ENCODE measurements at regions not wholly inside any gene's neighbourhood (a gene's known extent, or its start where the extent isn't known, plus 50 kb on each side); places are given as distances from the start of the nearest gene placed in this dataset.

- TF ChIP-seq CTCF (IDR thresholded peaks at IDR 0.05) (no peak), EZH2 (IDR thresholded peaks at IDR 0.05; ENCODE audit: borderline replicate concordance, insufficient read depth, low read depth, low read length, poor library complexity, severe bottlenecking) (no peak)
Measured at GRCh38 chr3:94472511-94472910, 409.6 kb downstream of the NSUN3 start.

All from B cell (primary cell).